ENCODE measurements at regions not wholly inside any gene's neighbourhood (a gene's known extent, or its start where the extent isn't known, plus 50 kb on each side); places are given as distances from the start of the nearest gene placed in this dataset.
"Not testable (repeated sequence)": the region's sequence is repeated elsewhere in the genome, so short reads cannot be mapped to it uniquely, and the experiment has no call there.

GRCh38 chr22:47355388-47355725 is 592.9 kb downstream of the TBC1D22A start:
- DNase-seq = no peak

DNA sequence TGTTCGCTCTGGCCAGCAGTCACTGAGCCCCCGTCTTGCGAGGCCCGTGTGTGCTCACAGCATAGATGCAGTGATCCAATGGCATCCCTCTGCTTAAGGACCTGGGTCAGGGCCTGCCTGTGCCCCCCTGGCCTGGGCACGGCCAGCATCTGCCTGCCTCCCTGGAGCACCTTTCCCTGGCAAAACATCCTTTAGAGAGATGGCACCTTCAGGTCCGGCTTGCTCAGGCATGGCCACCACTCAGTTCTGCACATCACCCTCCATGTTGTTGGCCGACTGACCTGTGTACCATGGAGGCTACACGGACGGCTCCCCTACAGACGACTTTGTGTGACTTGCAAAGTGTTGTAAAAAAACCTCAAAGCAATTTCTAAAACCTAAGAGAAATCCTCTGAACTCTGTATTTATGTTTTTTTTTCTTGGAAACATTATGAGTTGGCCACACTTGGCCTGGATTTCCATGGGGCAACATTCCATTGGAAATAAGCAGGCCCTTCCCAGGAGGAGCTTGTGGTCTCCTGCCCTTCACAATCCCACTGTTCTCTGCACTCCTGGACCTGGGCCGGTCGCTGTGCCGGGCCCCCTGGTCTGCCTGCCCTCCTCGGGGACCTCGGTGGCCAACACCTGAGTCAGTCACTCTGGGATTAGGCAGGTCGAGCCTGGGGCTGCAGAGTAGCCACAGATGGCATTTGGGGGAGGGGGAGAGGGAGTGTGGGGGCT is 592.4 kb downstream of the TBC1D22A start:
- DNase-seq = no peak

- DNase-seq = no peak
Measured at GRCh38 chr22:47352920-47353700, 590.7 kb downstream of the TBC1D22A start.

DNA sequence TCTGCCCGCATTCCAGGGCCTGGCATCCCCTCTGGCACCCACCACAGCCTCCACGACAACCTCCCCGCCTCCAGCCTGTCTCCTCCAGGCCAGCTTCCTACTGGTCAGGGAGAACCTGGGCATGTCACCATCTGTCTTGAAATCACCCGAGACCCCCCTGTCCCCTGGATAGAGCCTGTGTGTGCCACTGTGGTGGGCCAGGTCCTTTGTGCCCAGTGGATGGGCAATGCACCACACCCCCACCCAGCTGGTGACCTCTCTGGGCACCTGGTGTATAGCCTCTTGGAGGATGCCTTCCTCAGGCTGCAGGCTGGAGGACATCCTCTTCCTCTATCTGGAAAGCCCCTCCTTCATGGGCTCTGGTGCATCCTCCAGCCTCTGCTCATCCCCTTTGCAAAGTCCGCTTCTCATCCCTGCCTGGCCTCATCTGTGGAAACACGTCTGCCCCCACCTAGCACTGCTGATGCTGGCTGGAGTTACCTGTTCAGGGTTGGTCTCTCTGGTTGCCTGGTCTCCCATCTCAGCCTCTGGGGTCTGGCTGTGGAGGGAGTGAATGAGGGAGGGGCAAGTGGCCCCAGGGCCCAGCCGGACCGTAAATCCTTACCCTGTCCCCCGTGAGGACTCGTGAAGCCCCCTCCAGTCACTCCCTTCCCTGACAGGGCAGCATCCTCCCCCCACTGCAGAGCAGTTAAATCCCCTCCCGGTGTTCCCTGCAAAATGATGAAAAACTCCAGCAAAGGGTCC is 589.6 kb downstream of the TBC1D22A start:
- no peak for DNase-seq

DNA sequence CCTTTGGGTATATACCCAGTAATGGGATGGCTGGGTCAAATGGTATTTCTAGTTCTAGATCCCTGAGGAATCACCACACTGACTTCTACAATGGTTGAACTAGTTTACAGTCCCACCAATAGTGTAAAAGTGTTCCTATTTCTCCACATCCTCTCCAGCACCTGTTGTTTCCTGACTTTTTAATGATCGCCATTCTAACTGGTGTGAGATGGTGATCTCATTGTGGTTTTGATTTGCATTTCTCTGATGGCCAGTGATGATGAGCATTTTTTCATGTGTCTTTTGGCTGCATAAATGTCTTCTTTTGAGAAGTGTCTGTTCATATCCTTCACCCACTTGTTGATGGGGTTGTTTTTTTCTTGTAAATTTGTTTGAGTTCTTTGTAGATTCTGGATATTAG is 583.8 kb downstream of the TBC1D22A start:
- DNase-seq = not testable (repeated sequence)

GRCh38 chr22:47345025-47345424 is 582.6 kb downstream of the TBC1D22A start:
- DNase-seq = no peak

DNA sequence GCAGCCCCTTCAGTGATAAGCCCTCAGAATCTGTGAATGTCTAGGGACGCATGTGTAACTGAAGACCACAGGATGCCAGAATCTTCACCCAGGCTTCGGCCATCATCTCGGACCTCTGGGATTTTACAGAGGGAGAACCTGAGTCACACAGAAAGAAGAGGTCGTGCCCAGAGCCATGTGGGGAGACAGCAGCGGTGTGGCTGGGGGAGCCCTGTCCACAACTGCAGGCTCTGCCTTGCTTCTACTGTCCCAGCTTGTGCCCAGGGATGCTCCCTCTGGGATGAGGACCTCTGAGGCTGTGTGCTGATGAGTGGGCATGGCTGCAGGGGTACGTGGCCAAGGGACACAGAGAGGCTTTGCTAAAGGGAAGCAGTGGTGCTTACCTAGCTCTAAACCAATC is 582.0 kb downstream of the TBC1D22A start:
- no peak for DNase-seq

DNA sequence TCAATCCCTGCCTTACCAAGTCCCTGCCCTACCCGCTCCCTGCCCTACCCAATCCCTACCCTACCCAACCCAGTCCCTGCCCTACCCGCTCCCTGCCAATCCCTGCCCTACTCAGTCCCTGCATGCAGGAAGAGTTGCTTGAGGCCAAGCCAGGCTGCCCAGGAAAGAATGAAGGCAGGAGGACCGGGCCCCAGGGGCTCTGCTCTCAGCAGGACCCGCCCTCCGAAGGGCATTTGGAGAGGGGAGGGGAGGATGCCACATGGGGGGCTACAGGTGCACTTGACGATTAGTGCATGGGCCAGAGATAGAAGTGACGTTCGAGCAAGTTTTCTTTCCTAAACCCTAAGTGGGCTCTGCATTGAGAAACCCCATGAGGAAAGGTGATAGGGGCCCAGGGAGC is 581.2 kb downstream of the TBC1D22A start:
- no peak for DNase-seq

DNA sequence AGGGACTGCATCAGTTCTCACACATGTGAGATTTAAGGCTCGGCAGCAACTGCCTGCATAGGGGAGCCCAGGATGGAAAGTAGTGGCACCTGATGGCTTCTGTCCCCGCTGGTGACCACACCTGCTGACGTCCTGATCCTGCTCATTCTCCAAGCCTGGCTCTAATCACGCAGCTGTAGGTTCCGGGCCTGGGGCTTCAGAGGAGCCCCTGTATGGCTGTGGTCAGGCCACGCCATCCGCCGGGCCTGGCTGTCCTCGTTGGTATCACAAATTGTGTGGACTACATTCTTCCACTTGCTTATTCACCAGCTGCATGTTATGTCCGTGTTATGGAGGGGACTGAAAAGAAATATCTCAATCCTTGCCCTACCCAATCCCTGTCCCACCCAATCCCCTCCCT is 580.0 kb downstream of the TBC1D22A start:
- DNase-seq = no peak

DNA sequence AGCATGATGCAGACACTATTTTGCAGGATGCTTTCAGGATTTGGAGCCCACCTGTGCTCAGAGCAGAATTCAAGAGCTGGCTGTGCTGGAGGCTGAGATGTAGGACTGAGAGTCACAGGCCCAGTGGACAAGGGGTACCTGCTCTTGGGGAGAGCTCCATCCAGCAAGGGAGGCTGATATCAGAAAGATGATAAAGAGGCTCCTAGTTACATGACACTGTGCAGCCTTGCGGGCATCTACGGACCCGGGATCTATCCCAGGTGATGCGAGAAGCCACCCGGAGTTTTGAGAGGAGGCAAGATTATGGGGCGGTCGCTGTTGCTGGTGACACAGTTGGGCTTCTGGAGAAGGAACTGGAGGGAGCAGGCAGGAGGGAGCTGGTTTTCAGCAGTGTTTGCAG is 579.0 kb downstream of the TBC1D22A start:
- no peak for DNase-seq

DNA sequence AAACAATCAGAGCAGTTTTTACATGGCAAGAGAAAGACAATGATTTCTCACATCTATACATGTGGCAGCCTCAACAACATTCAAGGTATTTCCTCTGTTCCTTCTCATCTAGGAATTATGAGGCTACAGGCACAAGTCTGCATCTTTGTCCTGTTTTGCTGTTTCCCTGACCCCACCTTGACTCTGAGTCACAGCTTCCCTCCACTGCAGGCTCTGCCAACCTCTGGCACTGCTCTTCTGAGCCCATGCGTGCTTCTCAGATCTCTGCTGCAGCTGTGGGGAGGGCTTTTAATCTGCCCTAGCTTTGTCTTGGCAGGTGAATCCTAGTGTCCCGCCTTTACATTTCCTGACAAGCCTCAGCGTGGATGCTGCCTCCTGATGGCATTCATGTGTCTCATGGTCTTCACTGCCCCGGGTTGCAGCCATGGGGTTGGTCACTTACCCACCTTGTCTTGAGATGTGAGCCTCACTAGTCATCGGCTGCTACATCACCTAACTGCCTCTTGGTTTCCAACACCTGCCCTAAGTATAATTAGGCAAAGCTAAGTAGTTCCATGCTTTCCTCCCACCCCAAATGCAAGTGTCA is 578.5 kb downstream of the TBC1D22A start:
- DNase-seq = no peak

GRCh38 chr22:47337161-47337621 is 574.7 kb downstream of the TBC1D22A start:
- DNase-seq = no peak

DNA sequence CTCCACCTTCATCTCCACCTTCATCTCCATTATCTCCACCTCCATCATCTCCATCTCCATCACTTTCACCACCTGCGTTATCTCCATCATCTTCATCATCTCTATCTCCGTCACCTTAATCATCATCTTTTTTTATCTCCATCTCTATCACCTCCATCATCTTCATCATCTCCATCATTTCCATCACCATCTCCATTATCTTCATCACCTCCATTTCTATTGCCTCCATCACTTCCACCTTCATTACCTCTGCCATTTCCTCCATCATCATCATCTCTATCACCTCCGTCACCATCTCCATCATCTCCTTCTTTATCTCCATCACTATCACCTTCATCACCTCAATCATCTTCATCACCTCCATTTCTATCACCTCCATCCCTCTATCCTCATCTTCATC is 573.5 kb downstream of the TBC1D22A start:
- no peak for DNase-seq

GRCh38 chr22:47335460-47335859 is 573.0 kb downstream of the TBC1D22A start:
- no peak for DNase-seq

DNA sequence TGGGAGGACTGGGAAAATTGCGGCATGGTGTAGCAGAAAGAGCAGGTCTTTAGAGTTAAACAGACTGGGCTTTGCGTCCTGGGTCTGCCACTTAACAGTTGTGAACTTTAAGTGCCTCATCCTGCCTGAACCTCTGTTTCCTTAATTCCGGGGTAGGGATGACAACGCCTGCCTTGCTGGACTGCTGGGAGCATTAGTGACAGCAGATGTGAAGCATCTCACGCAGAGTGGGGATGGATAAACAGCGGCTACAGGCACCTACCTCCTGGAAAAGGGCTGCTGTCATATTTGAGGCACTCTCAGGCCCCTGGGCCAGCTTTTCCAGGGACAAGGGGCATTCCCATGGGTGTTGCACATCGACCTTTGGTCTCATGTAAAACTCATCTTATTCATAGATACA is 572.2 kb downstream of the TBC1D22A start:
- no peak for DNase-seq

- DNase-seq = no peak
Measured at GRCh38 chr22:47333625-47334024, 571.2 kb downstream of the TBC1D22A start.

DNA sequence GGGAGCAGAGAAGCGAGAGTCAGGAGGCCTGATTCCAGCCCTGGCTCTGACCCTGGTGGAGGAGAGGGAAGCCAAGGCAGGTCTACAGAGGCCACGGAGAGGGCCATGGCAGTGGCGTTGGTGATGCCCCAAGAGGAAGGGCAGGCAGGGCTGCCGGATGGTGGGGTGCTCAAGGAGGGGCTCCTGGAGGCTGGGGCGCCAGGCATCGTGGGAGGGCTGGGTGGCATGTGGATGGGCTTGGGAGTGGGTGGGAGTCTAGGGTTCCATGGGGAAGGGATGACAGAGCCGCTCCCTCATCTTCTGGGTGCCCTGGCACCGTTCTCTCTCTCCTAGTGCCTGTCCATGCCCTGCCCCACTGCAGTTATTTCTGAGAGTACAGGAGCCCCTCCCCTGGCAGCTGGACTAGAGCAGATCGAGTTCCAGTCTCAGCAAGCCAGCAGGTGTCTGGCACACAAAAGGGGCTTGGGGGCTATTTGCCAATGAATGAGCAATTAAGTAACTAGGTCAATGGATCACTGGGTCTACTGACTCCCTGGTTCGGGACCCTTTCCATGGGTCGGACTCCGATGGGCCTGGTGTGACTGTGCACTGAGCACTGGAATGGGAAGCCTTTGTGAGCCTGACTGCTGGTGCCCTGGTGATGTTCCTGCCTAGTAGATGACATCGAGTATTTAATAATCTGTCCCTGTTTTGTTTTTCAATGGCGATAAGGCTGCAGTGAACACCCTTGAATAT is 570.0 kb downstream of the TBC1D22A start:
- no peak for DNase-seq

- no peak for DNase-seq
Measured at GRCh38 chr22:47331750-47332149, 569.3 kb downstream of the TBC1D22A start.

DNA sequence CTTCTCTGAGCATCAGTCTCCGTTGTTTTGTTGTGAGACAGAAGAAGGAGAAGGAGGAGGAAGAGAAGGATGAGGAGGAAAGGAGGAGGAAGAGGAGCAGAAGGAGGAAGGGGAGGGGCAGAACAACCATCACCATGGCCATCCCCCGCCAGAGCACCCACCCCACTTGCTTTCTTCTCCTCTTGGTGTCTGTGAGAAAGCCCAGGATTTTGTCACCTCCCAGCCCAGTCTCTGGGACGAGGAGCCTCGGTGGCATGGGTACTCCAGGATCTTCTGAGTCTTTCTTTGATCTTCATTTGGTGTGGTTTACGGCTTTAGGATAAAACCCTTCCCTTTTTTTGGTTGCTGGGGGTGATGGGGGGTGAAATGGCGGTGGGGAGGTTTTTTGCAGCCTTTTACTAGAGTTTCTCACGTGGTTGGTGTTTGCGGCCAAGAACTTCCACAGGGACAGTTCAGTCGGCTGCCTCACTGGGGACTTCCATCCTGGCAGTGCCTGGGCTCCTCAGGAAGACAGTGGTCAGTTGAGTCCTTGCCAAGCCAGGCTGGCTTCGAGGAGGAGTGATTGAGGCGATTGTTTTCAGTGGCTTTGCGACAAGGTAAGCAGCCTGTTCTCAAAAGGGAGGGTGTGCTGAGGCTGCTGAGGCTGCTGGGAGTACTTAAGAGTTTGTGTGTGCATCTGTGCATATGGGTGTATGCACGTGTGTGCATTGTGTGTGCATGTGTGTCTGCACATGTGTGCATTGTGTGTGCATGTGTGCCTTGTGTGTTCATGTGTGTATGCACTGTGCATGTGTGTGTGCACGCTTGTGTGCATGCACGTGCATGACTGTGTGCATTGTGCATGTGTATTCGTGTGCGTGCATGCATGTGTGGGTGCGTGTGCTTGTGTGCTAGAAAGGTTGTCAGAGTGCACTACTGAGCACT is 567.5 kb downstream of the TBC1D22A start:
- no peak for DNase-seq

DNA sequence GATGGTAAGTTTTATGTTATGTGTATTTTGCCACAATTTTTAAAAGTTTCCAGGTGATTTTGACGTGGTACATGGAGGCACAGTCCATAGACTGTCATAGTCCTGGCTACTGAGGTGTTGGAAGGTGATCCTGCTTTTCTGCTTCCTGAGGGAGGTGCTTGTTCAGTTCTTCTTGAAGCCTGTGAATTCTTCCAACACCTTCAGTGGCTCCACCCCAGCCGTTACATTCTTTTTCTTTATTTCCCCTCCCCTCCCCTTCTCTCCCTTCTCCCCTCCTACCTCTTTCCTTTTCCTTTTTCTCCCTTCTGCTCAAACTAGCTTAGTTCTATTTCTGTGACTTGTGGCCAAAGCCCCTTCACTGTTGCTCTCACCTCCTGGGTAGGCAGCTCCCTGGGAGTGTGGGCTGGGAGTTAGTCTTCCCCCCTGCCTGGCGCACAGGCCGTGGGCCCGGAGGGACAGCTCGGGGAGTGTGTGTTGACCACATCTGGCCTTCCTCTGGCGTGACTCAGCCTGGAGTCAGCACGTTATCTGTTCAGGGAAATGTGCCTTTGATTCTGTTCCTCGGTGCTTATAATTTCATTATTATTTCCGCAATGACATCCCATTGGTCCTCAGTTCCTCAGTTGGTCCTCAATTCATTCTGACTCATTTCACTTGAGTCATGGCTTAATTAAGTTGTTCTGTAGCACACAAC is 566.2 kb downstream of the TBC1D22A start:
- no peak for DNase-seq

GRCh38 chr22:47327241-47327640 is 564.8 kb downstream of the TBC1D22A start:
- no peak for DNase-seq
